ENCODE measurements at regions not wholly inside any gene's neighbourhood (a gene's known extent, or its start where the extent isn't known, plus 50 kb on each side); places are given as distances from the start of the nearest gene placed in this dataset.

GRCh38 chr2:193988784-193989183 is 1668.2 kb upstream of the SLC39A10 start (continued):
- TF ChIP-seq, protein P1, sequence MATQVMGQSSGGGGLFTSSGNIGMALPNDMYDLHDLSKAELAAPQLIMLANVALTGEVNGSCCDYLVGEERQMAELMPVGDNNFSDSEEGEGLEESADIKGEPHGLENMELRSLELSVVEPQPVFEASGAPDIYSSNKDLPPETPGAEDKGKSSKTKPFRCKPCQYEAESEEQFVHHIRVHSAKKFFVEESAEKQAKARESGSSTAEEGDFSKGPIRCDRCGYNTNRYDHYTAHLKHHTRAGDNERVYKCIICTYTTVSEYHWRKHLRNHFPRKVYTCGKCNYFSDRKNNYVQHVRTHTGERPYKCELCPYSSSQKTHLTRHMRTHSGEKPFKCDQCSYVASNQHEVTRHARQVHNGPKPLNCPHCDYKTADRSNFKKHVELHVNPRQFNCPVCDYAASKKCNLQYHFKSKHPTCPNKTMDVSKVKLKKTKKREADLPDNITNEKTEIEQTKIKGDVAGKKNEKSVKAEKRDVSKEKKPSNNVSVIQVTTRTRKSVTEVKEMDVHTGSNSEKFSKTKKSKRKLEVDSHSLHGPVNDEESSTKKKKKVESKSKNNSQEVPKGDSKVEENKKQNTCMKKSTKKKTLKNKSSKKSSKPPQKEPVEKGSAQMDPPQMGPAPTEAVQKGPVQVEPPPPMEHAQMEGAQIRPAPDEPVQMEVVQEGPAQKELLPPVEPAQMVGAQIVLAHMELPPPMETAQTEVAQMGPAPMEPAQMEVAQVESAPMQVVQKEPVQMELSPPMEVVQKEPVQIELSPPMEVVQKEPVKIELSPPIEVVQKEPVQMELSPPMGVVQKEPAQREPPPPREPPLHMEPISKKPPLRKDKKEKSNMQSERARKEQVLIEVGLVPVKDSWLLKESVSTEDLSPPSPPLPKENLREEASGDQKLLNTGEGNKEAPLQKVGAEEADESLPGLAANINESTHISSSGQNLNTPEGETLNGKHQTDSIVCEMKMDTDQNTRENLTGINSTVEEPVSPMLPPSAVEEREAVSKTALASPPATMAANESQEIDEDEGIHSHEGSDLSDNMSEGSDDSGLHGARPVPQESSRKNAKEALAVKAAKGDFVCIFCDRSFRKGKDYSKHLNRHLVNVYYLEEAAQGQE (IDR thresholded peaks at IDR 0.05; ENCODE audit: low read depth) = no peak
- TF ChIP-seq POLR2A (IDR thresholded peaks at IDR 0.05; ENCODE audit: borderline replicate concordance, extremely low read depth, insufficient read depth, insufficient read length) = no peak
- no peak for TF ChIP-seq SRF (IDR thresholded peaks at IDR 0.05; ENCODE audit: low read depth)

DNA sequence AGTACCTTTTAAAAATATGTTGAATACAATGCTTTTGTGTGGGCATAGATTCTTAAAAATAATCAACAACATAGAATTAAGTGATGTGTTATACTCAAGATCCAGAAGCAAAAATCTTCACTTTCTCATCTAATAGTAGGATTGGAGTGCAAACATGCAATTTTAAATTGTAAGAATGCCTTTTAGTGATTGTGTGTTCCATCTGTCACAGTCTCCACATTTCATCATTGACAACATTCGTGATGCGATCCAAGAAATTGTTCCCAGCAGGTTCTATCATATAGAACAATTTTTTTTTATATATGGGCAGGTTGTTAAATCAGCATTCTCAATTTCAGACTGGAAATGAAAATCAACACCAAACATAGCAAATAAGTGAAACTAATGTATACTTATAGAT is 1671.8 kb upstream of the SLC39A10 start:
- no TSS peak for BruUV-seq (replicated peaks)
- Histone ChIP-seq H3K4me3 (replicated peaks in 1 of 2; ENCODE audit: low read depth in 1 of 2, low read length in 2 of 2) (no peak overlapping the region), H3K79me2 (ENCODE audit: insufficient read depth, low read length) (no peaks in the 10 kb centered on the region), H3K9ac (ENCODE audit: low read length) (no peak overlapping the region), H3K4me1 (ENCODE audit: control insufficient read depth in 1 of 2, insufficient read depth in 2 of 2, low read length in 2 of 2) (no peaks in the 10 kb centered on the region), H3K9me2 (ENCODE audit: insufficient read depth) (no peaks in the 10 kb centered on the region), H2AFZ (ENCODE audit: low read depth, low read length, poor library complexity, severe bottlenecking) (no peak overlapping the region), H3K9me3 (ENCODE audit: control insufficient read depth in 1 of 2, insufficient read depth in 1 of 2, low read depth in 1 of 2, low read length in 2 of 2) (no peaks in the 10 kb centered on the region), H3K27ac (ENCODE audit: low read depth, low read length) (no peak overlapping the region), H4K20me1 (ENCODE audit: insufficient read depth) (no peaks in the 10 kb centered on the region), H3K27me3 (ENCODE audit: insufficient read depth, low read length) (no peaks in the 10 kb centered on the region), H3K36me3 (ENCODE audit: control insufficient read depth in 1 of 2, insufficient read depth in 2 of 2, low read length in 2 of 2) (no peaks in the 10 kb centered on the region), H3K4me2 (ENCODE audit: low read length) (no peak overlapping the region)
- CTCF ChIA-PET = no interaction called here
- DNase-seq (ENCODE audit: low read depth, low spot score) (no peak), ATAC-seq (no peak)
- RAD21 ChIA-PET (ENCODE audit: low non-redundant PET in 1 of 2, low total read pairs in 2 of 2, uncharacterized antibody in 2 of 2, unreplicated experiment in 2 of 2) = no interaction called here
- TF ChIP-seq EZH2 (IDR thresholded peaks at IDR 0.05) = no peak
- TF ChIP-seq SRF (IDR thresholded peaks at IDR 0.05; ENCODE audit: low read depth) = no peak
- no peak for TF ChIP-seq EZH2phosphoT487 (IDR thresholded peaks at IDR 0.05; ENCODE audit: borderline replicate concordance)
- TF ChIP-seq CEBPB (IDR thresholded peaks at IDR 0.05; ENCODE audit: low read depth) = no peak
- no peak for TF ChIP-seq EGR1 (IDR thresholded peaks at IDR 0.05; ENCODE audit: low read depth)
- no peak for TF ChIP-seq RAD21 (IDR thresholded peaks at IDR 0.05; ENCODE audit: low read depth)
- no peak for TF ChIP-seq TCF7L2 (IDR thresholded peaks at IDR 0.05; ENCODE audit: borderline replicate concordance, extremely low read depth, insufficient read depth, insufficient read length)
- no peak for TF ChIP-seq SP1 (IDR thresholded peaks at IDR 0.05; ENCODE audit: low read depth)
- no peak for TF ChIP-seq SIN3A (IDR thresholded peaks at IDR 0.05; ENCODE audit: low read depth)
- TF ChIP-seq FOSL1 (IDR thresholded peaks at IDR 0.05; ENCODE audit: low read depth) = no peak
- TF ChIP-seq, protein P2, sequence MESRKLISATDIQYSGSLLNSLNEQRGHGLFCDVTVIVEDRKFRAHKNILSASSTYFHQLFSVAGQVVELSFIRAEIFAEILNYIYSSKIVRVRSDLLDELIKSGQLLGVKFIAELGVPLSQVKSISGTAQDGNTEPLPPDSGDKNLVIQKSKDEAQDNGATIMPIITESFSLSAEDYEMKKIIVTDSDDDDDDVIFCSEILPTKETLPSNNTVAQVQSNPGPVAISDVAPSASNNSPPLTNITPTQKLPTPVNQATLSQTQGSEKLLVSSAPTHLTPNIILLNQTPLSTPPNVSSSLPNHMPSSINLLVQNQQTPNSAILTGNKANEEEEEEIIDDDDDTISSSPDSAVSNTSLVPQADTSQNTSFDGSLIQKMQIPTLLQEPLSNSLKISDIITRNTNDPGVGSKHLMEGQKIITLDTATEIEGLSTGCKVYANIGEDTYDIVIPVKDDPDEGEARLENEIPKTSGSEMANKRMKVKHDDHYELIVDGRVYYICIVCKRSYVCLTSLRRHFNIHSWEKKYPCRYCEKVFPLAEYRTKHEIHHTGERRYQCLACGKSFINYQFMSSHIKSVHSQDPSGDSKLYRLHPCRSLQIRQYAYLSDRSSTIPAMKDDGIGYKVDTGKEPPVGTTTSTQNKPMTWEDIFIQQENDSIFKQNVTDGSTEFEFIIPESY (IDR thresholded peaks at IDR 0.05; ENCODE audit: extremely low read depth, insufficient replicate concordance, low read length) = no peak
- TF ChIP-seq, protein P3, sequence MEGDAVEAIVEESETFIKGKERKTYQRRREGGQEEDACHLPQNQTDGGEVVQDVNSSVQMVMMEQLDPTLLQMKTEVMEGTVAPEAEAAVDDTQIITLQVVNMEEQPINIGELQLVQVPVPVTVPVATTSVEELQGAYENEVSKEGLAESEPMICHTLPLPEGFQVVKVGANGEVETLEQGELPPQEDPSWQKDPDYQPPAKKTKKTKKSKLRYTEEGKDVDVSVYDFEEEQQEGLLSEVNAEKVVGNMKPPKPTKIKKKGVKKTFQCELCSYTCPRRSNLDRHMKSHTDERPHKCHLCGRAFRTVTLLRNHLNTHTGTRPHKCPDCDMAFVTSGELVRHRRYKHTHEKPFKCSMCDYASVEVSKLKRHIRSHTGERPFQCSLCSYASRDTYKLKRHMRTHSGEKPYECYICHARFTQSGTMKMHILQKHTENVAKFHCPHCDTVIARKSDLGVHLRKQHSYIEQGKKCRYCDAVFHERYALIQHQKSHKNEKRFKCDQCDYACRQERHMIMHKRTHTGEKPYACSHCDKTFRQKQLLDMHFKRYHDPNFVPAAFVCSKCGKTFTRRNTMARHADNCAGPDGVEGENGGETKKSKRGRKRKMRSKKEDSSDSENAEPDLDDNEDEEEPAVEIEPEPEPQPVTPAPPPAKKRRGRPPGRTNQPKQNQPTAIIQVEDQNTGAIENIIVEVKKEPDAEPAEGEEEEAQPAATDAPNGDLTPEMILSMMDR (IDR thresholded peaks at IDR 0.05 in 2 of 3, conservative IDR thresholded peaks at IDR 0.05 in 1 of 3; ENCODE audit: borderline replicate concordance in 1 of 3, insufficient read depth in 1 of 3, low read depth in 2 of 3, low read length in 2 of 3) = no peak
- TF ChIP-seq ELF1 (IDR thresholded peaks at IDR 0.05; ENCODE audit: borderline replicate concordance, low read depth) = no peak
- no peak for TF ChIP-seq ATF3 (IDR thresholded peaks at IDR 0.05)
- POLR2A ChIA-PET = no interaction called here
- intact Hi-C loops (cut with micrococcal nuclease) = no loop called here

Measured in HCT116 (cell line).